Activated naive CD8-positive, alpha-beta T cell treated with anti-CD3 and anti-CD28 coated beads, Interleukin-2, amount 50 U/mL, for 24 hours (primary cell): ENCODE measurements at regions not wholly inside any gene's neighbourhood (a gene's known extent, or its start where the extent isn't known, plus 50 kb on each side); places are given as distances from the start of the nearest gene placed in this dataset.
"Not testable (repeated sequence)": the region's sequence is repeated elsewhere in the genome, so short reads cannot be mapped to it uniquely, and the experiment has no call there.

Experiments used
- ATAC-seq: fragments of 150-1000 bp; cut with Tn5 transposase; one replicate; pipeline ENCODE4 v1.10.0; 2021
- DNase-seq: peaks from one replicate; pipeline ENCODE4 v3.0.0; 2021
- H3K27ac Mint-ChIP-seq: one replicate; pipeline ENCODE4 v1.8.0; 2021; ENCODE audit warnings: mild to moderate bottlenecking, mixed read lengths
- H3K27me3 Mint-ChIP-seq: one replicate; pipeline ENCODE4 v1.8.0; 2021; ENCODE audit warnings: mixed read lengths
- H3K36me3 Mint-ChIP-seq: one replicate; pipeline ENCODE4 v1.8.0; 2021; ENCODE audit warnings: low read depth, mixed read lengths
- H3K4me1 Mint-ChIP-seq: one replicate; pipeline ENCODE4 v1.8.0; 2021; ENCODE audit warnings: mixed read lengths
- H3K4me3 Mint-ChIP-seq: one replicate; pipeline ENCODE4 v1.8.0; 2021; ENCODE audit warnings: mild to moderate bottlenecking, moderate library complexity, mixed read lengths
- H3K9me3 Mint-ChIP-seq: one replicate; pipeline ENCODE4 v1.8.0; 2021; ENCODE audit warnings: mixed read lengths

DNA sequence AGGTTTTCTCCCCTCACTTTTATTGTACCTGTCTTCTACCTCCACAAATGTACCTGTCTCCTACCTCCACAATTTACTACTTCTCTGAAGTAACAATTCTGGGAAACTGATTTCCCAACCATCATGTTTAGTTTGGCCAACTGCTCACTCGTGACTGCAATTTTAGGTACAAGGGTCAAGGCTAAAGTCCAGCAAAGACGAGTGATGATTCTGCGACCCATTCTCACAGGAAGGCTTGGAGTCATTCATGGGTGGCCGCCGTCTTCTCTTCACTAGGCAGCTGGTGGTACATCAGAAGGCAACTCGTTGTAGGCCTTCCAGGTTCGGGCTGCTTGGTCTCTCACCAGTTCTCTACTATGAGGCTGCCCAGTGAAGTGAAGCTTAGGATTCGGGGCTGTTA lies 483.8 kb upstream of the JARID2 start:
- H3K4me1 Mint-ChIP-seq, result peaks cover 39% of the 10 kb centered on the region
- no peak overlapping the region for H3K27ac Mint-ChIP-seq
- H3K4me3 Mint-ChIP-seq, result no peak overlapping the region
- no peaks in the 10 kb centered on the region for H3K9me3 Mint-ChIP-seq
- H3K27me3 Mint-ChIP-seq, result peaks cover 2% of the 10 kb centered on the region
- H3K36me3 Mint-ChIP-seq, result no peaks in the 10 kb centered on the region
- DNase-seq (no peak), ATAC-seq (no peak)

DNA sequence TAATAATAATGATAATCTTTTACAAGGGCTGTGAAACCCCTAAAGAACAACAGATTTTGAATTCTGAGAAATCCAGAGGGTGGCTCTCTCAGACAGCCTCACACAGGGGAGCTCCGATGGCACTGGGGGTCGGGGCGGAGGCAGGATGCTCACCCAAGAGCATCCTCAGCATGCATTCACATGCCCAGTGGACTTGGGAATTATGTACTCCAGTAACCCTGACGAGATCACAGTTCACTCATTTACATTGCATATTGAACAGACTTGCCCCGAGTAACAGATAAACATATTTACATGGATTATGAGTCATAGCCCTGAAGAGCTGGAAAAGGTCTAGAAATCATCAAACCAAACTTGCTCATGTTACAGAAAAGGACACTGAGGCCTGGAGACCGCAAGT lies 482.7 kb upstream of the JARID2 start:
- H3K36me3 Mint-ChIP-seq, result no peaks in the 10 kb centered on the region
- peaks cover 2% of the 10 kb centered on the region for H3K27me3 Mint-ChIP-seq
- ATAC-seq (no peak), DNase-seq (no peak)
- H3K4me1 Mint-ChIP-seq, result peaks cover 29% of the 10 kb centered on the region
- H3K9me3 Mint-ChIP-seq, result no peaks in the 10 kb centered on the region
- no peak overlapping the region for H3K27ac Mint-ChIP-seq
- no peak overlapping the region for H3K4me3 Mint-ChIP-seq

DNA sequence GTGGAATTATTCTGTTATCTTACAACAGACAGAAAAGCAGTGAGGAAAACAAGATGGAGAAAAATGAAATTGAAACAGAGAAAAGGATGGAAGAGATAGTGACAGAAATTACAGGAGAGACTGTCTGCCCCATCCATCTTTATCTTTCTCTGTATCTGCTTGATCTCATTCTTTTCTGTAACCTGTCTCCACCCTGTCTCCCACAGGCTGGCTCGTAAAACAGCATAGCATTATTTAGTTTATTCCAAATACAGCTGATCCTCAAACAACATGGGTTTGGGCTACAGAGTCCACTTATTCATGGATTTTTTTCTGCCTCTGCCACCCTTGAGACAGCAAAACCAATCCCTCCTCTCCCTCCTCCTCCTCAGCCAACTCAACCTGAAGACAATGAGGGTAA lies 482.3 kb upstream of the JARID2 start:
- H3K4me1 Mint-ChIP-seq, result peaks cover 25% of the 10 kb centered on the region
- DNase-seq (no peak), ATAC-seq (no peak)
- no peak overlapping the region for H3K27ac Mint-ChIP-seq
- H3K27me3 Mint-ChIP-seq, result peaks cover 2% of the 10 kb centered on the region
- no peak overlapping the region for H3K4me3 Mint-ChIP-seq
- H3K9me3 Mint-ChIP-seq, result no peaks in the 10 kb centered on the region
- no peaks in the 10 kb centered on the region for H3K36me3 Mint-ChIP-seq

DNA sequence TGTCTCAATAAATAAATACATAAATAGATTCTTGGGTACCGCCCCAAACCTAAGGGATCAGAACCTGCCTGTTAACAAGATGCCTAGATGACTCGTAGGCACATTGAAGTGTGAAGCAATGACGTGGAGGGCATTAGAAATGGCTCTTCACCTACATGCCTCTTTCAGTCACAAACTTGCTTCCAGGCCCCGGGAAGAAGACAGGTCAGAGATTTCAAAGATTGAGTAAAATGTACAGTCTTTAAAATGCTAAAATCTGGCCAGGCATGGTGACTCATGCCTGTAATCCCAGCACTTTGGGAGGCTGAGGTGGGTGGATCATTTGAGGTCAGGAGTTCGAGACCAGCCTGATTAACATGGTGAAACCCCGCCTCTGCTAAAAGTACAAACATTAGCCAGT lies 480.8 kb upstream of the JARID2 start:
- peaks cover 22% of the 10 kb centered on the region for H3K4me1 Mint-ChIP-seq
- ATAC-seq (no peak), DNase-seq (no peak)
- peaks cover 2% of the 10 kb centered on the region for H3K27me3 Mint-ChIP-seq
- no peak overlapping the region for H3K27ac Mint-ChIP-seq
- H3K9me3 Mint-ChIP-seq, result no peaks in the 10 kb centered on the region
- no peaks in the 10 kb centered on the region for H3K36me3 Mint-ChIP-seq
- H3K4me3 Mint-ChIP-seq, result no peak overlapping the region

DNA sequence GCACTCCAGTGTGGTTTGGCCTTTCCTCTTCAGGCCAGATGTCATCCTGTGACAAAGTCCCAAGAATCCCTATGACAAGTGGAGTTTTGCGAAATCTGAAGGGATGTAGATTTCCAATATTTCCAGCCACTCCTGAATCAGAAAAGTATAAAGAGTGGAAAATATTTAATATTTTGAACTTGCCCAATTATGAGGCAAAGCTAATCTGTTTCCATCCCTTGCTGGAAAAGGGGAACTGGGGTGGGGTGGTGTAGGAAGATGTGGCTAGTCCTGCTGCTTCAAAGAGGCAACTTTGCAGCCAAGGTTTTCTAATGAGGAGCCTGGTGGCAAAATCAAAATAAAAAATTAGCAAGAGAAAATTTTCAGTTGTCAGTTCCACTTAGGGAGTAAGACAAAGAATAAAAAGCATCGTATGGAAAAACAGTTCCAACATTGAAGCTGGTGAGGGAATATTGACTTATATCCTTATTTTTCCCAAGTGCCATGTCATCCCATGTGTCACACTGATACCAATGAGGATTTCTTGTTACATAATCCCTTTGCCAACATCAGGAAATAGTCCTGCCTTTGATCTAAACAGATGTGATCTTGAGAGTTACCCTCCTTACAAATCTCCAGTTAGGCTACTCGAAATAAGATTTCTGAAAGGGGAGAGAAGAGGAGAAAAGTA lies 480.0 kb upstream of the JARID2 start:
- Mint-ChIP-seq H3K36me3 (no peaks in the 10 kb centered on the region), H3K4me3 (no peak overlapping the region), H3K27me3 (peaks cover 2% of the 10 kb centered on the region), H3K4me1 (peaks cover 29% of the 10 kb centered on the region), H3K27ac (no peak overlapping the region), H3K9me3 (no peaks in the 10 kb centered on the region)
- DNase-seq (no peak), ATAC-seq (no peak)

DNA sequence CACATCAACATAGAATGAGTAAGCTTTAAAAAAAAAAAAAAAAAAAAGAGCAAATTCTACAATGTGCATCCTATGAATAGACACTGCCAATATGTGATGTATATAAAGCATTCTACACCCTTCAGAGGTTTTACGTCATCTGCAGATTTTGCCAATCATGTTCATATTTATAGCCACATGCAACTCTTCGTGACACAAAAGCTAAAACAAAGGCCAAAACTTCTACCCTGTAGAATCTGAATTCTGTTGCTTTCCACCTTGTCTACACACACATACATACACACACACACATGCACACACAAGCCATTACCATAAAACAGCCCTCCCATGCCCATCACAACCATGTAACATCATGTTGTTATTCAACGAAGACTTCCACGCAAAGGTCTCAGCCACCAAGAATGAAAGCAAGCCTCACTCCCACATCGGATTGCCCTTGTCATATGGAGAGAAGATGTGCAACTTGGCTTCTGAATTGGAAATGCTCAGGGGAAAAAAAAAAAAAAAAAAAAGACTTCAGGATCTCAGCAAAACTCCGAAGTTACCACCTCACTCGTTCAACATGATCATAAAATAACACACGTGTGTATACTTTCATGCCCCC lies 479.4 kb upstream of the JARID2 start:
- Mint-ChIP-seq H3K9me3 (no peaks in the 10 kb centered on the region), H3K27me3 (no peaks in the 10 kb centered on the region), H3K27ac (no peak overlapping the region), H3K4me3 (no peak overlapping the region), H3K36me3 (no peaks in the 10 kb centered on the region), H3K4me1 (peaks cover 30% of the 10 kb centered on the region)
- ATAC-seq (no peak), DNase-seq (no peak)

DNA sequence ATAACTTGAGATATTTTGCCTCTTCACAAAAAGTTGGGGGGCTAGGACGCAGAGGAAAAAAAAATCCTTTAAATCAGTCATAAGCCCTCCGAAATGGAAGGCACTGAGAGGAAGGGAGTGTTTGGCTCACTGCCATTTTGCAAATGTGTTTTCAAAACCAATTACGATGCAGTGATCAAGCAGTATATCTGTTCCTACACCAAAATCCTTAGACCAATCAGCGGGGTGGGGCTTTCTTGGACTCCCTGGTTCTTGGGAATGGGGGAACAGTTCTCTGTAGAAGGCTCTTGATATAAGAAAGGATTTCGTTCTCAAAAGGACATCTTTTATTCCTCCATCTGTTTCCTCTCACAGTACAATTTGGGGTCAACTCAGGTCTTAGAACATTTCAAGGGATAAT lies 478.6 kb upstream of the JARID2 start:
- ATAC-seq, result no peak
- Mint-ChIP-seq H3K27me3 (no peaks in the 10 kb centered on the region), H3K4me1 (peaks cover 30% of the 10 kb centered on the region)

DNA sequence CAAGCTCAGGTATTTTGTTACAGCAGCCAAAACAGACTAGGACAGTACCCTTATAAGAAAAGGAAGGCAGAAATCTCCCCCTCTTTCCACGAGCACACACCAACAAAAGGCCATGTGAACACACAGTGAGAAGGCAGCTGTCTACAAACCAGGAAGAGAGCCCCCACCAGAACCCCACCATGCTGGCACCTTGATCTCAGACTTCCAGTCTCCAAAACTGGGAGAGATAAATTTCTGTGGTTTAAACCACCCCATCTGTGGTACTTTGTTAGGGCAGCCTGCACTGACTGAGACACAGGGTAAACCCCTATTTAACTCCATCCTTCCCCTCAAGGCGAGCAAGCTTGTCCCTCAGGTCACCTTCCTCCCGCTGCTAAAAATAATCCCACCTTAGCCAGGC lies 475.8 kb upstream of the JARID2 start:
- no peak for ATAC-seq
- H3K27me3 Mint-ChIP-seq, result no peaks in the 10 kb centered on the region
- H3K36me3 Mint-ChIP-seq, result no peaks in the 10 kb centered on the region
- no peaks in the 10 kb centered on the region for H3K9me3 Mint-ChIP-seq
- no peak overlapping the region for H3K27ac Mint-ChIP-seq
- H3K4me3 Mint-ChIP-seq, result no peak overlapping the region
- peaks cover 17% of the 10 kb centered on the region for H3K4me1 Mint-ChIP-seq
- DNase-seq, result no peak

More for the DNA sequence above, 478.6 kb upstream of the JARID2 start:
- H3K27ac Mint-ChIP-seq, result no peak overlapping the region
- no peak for DNase-seq
- H3K9me3 Mint-ChIP-seq, result no peaks in the 10 kb centered on the region
- H3K36me3 Mint-ChIP-seq, result no peaks in the 10 kb centered on the region
- H3K4me3 Mint-ChIP-seq, result no peak overlapping the region

DNA sequence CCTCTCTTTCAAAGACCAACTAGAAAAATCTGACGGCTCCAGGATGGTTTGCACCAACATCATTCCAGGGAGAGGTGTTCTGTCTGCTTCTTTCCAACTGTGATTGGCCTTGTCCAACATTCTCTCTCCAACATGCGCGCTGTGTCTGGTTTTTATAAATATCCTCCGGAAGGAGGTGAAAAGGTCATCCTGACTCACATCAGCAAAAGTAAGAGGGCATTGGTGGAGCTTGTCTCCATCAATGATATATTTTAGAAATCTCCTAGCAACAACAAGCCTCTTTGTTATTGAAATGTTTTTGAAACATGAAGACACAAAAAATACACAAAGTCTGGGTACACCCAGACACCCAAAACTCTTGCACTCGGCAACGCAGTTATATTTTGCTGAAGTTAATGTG lies 475.3 kb upstream of the JARID2 start:
- no peak for DNase-seq
- no peak for ATAC-seq
- Mint-ChIP-seq H3K4me3 (no peak overlapping the region), H3K4me1 (peaks cover 15% of the 10 kb centered on the region), H3K9me3 (no peaks in the 10 kb centered on the region), H3K27ac (no peak overlapping the region), H3K27me3 (no peaks in the 10 kb centered on the region), H3K36me3 (no peaks in the 10 kb centered on the region)

DNA sequence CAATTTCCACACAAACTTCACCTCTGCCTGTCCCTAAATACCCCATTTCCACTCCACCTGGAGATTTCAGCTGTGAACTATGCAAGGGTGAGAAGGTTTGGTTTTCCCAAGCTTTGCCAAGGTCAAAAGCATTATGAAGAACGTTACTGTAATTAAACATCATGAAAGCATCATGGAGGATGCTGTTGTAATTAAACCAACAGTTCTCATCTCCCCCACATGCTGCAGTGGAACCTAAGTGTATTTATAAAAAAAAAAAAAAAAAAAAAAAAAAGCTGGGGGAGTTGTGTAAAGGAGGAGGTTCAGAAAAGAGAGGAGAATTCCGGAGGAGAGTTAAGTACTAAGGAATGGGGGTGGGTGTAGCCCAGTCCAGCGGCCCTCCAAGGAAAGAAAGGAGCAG lies 474.9 kb upstream of the JARID2 start:
- no peak overlapping the region for H3K27ac Mint-ChIP-seq
- H3K4me1 Mint-ChIP-seq, result peaks cover 15% of the 10 kb centered on the region
- no peaks in the 10 kb centered on the region for H3K36me3 Mint-ChIP-seq
- no peak for DNase-seq
- H3K9me3 Mint-ChIP-seq, result no peaks in the 10 kb centered on the region
- H3K27me3 Mint-ChIP-seq, result no peaks in the 10 kb centered on the region
- no peak overlapping the region for H3K4me3 Mint-ChIP-seq
- no peak for ATAC-seq

DNA sequence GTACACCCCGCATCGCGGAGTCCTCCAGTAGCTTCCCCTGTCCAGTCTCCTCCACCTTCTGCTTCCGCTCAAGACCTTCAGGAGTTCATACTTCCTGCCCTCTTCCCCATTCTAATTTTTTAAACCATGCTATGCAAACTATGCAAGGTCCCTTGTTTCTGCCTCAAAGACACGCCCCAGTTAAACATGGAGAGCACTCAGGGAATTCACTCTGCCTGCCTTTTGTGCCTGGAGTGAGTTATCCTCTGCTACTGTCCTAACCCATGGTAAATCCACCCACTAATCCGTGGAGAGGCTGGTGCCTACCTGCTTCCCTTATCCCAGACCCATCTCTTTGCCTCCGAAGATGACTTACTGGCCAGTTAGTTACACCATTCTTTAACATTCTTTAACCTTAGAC lies 473.7 kb upstream of the JARID2 start:
- no peak overlapping the region for H3K4me3 Mint-ChIP-seq
- no peak overlapping the region for H3K27ac Mint-ChIP-seq
- DNase-seq, result no peak
- H3K27me3 Mint-ChIP-seq, result no peaks in the 10 kb centered on the region
- H3K9me3 Mint-ChIP-seq, result no peaks in the 10 kb centered on the region
- no peak for ATAC-seq
- H3K36me3 Mint-ChIP-seq, result no peaks in the 10 kb centered on the region
- H3K4me1 Mint-ChIP-seq, result peaks cover 15% of the 10 kb centered on the region

DNA sequence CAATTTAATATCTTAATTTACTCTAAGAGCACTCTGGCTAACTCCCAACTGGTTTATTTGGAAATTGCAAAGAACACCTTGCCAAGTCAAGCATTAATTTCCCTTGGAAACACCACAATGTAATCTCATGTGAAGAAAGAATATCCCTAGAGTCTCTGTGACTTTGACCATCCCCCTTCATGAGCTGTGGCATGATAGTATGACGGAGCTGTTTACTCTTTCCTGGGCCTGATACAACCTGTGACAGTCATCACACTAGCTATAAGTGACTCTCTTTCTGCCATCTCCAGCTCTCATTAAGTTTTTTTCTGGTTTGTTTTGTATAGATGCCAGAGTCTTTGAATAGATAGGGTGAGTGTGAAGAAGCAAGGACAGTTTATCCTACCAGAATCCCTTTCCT lies 470.3 kb upstream of the JARID2 start:
- Mint-ChIP-seq H3K9me3 (no peaks in the 10 kb centered on the region), H3K27ac (no peak overlapping the region), H3K4me1 (peaks cover 4% of the 10 kb centered on the region), H3K36me3 (no peaks in the 10 kb centered on the region), H3K27me3 (no peaks in the 10 kb centered on the region), H3K4me3 (no peak overlapping the region)
- DNase-seq, result no peak
- no peak for ATAC-seq

DNA sequence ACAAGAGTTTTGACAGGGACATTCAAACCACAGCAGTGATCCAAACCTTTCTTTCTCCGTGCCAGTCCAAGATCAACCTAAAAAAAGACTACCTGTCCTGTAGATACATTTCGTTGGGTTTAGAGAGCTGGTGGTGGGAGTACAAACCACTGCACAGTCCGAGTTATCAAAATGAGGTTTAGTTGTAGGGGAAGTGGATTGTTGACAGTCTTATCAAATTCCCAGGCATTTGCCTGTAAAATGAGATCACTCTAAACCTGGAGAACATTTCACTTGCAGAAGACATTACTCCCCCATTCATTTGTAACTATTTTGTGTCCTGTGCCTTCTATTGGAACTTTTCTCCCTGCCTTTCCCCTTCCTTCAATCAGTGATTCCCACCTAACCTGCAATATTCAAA lies 469.6 kb upstream of the JARID2 start:
- no peak for DNase-seq
- Mint-ChIP-seq H3K27me3 (no peaks in the 10 kb centered on the region), H3K4me3 (no peak overlapping the region), H3K27ac (no peak overlapping the region), H3K36me3 (no peaks in the 10 kb centered on the region), H3K4me1 (no peaks in the 10 kb centered on the region), H3K9me3 (no peaks in the 10 kb centered on the region)
- ATAC-seq, result no peak

DNA sequence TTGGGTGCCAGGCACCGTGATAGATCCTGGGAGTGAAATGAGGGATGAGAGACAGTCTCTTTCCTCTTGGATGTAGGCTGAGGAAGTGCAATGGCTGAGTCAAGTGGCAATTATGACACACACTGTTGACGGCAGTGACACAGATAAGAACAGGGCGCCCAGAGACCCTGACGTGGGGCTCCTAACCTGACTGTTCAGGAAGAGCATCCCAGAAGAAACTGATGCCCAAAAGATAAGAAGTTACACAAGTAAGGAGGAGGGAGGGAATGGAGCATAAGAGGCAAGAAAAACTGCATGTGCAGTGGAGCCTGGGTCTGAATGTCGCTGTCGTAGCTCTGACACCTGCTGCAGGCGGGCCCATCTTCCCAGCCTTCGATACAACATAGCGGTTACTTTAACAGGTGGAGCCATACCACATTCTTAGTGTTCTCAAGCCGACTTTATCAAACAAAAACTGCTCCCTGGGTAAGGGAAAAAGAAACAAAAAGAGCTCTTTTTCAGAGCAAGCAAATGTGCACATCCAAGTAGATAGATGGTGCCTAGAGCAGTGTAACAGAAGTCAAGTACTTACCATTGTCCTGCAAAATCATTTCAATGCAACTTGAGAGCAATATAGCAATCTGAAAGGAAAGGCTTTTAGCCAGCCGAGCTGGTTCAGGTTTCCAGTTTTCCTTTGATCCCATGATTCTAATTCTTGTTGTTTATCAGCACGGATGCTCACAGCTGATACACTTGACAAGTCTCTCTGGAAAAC lies 463.9 kb upstream of the JARID2 start:
- Mint-ChIP-seq H3K4me1 (peaks cover 14% of the 10 kb centered on the region), H3K27ac (no peak overlapping the region)
- DNase-seq, result no peak

DNA sequence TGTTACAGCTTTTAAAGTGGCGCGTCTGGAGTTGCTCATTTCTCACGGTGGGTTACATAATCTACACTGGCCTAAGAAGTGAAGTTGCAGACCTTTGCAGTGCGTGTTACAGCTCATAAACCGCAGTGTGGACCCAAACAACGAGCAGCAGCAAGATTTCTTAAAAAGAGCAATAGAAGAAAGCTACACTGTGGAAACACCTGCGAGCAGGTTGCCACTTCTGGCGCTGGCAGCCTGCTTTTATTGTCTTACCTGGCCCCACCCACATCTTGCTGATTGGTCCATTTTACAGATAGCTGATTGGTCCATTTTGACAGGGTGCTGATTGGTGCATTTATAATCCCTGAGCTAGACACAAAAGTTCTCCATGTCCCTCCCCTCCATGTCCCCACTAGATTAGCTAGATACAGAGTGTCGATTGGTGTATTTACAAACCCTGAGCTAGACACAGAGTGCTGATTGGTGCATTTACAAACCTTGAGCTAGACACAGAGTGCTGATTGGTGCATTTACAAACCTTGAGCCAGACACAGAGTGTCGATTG lies 462.9 kb upstream of the JARID2 start:
- not testable (repeated sequence) for ATAC-seq, H3K27ac Mint-ChIP-seq, H3K4me3 Mint-ChIP-seq, H3K9me3 Mint-ChIP-seq, H3K27me3 Mint-ChIP-seq, DNase-seq, H3K36me3 Mint-ChIP-seq
- peaks cover 23% of the 10 kb centered on the region for H3K4me1 Mint-ChIP-seq

More for the DNA sequence above, 463.9 kb upstream of the JARID2 start:
- no peak overlapping the region for H3K4me3 Mint-ChIP-seq
- H3K9me3 Mint-ChIP-seq, result no peaks in the 10 kb centered on the region
- no peaks in the 10 kb centered on the region for H3K27me3 Mint-ChIP-seq
- ATAC-seq, result no peak
- H3K36me3 Mint-ChIP-seq, result peaks cover 4% of the 10 kb centered on the region
